ENCODE measurements at regions not wholly inside any gene's neighbourhood (a gene's known extent, or its start where the extent isn't known, plus 50 kb on each side); places are given as distances from the start of the nearest gene placed in this dataset.
"Not testable (repeated sequence)": the region's sequence is repeated elsewhere in the genome, so short reads cannot be mapped to it uniquely, and the experiment has no call there.

DNA sequence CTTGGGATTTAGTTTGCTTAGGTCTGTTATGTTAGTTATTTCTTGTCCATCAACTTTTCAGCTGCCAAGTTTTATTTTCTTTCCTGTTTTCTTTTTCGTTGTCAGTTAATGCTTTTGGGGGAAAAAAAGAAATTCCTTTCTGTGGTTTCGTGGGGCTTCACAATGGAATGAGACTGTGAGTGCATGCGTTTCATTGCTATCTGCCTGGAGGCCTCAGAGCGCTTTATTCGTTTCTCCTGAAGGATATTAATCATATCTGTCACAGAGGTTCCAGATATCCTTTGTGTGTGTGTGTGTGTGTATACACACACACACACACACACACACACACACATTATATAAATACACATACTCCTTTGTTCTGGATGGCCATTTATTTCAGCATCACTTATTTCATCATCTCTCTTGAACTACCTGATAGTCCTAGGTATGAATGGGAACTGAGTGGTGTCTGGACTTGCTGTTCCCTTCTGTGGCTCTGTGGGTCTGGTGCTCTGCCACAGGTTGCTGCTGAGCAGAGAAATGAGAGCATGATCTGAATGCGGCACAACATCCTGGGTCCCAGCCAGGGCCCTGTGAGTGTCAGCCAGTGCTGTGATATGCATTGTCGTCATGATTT is 66.9 kb upstream of the ADORA2B start:
- TF ChIP-seq, protein P1, sequence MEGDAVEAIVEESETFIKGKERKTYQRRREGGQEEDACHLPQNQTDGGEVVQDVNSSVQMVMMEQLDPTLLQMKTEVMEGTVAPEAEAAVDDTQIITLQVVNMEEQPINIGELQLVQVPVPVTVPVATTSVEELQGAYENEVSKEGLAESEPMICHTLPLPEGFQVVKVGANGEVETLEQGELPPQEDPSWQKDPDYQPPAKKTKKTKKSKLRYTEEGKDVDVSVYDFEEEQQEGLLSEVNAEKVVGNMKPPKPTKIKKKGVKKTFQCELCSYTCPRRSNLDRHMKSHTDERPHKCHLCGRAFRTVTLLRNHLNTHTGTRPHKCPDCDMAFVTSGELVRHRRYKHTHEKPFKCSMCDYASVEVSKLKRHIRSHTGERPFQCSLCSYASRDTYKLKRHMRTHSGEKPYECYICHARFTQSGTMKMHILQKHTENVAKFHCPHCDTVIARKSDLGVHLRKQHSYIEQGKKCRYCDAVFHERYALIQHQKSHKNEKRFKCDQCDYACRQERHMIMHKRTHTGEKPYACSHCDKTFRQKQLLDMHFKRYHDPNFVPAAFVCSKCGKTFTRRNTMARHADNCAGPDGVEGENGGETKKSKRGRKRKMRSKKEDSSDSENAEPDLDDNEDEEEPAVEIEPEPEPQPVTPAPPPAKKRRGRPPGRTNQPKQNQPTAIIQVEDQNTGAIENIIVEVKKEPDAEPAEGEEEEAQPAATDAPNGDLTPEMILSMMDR (IDR thresholded peaks at IDR 0.05 in 8 of 11, conservative IDR thresholded peaks at IDR 0.05 in 3 of 11): not testable (repeated sequence)
- TF ChIP-seq POLR2A (IDR thresholded peaks at IDR 0.05): not testable (repeated sequence)
